ENCODE measurements at regions not wholly inside any gene's neighbourhood (a gene's known extent, or its start where the extent isn't known, plus 50 kb on each side); places are given as distances from the start of the nearest gene placed in this dataset.

GRCh38 chr9:86563936-86564335, 209.7 kb upstream of the TUT7 start:
- TF ChIP-seq CTCF (conservative IDR thresholded peaks at IDR 0.05; ENCODE audit: low read depth, low read length): no peak
- TF ChIP-seq EZH2phosphoT487 (IDR thresholded peaks at IDR 0.05; ENCODE audit: borderline replicate concordance, low read length): no peak
- TF ChIP-seq EZH2 (IDR thresholded peaks at IDR 0.05; ENCODE audit: low read length, unreplicated experiment): no peak
- intact Hi-C loops (cut with micrococcal nuclease): no loop called here
- no peaks in the 10 kb centered on the region for H3K36me3 ChIP-seq (ENCODE audit: low read depth, low read length)
- DNase-seq: no peak
- no peaks in the 10 kb centered on the region for H4K20me1 ChIP-seq (ENCODE audit: low read length)
- no peak overlapping the region for H3K9ac ChIP-seq (ENCODE audit: low read length)
- ChIA-PET CTCF (no interaction called here), POLR2A (ENCODE audit: unreplicated experiment) (no interaction called here)
- H2AFZ ChIP-seq (ENCODE audit: low read length): no peak overlapping the region
- H3K79me2 ChIP-seq (ENCODE audit: low read length): no peaks in the 10 kb centered on the region
- no peaks in the 10 kb centered on the region for H3K9me2 ChIP-seq (replicated peaks; ENCODE audit: low read length)
- no peaks in the 10 kb centered on the region for H3F3A ChIP-seq (ENCODE audit: low read length, unreplicated experiment)
- H3K9me3 ChIP-seq (ENCODE audit: low read length): no peaks in the 10 kb centered on the region
- ATAC-seq: no peak
- BruUV-seq (replicated peaks): no TSS peak
- no peak overlapping the region for H3K27ac ChIP-seq (ENCODE audit: low read length)
- peaks cover 16% of the 10 kb centered on the region for H3K27me3 ChIP-seq (ENCODE audit: low read length)
- H3K4me1 ChIP-seq (ENCODE audit: insufficient read depth, low read length): 0 out of 2 replicates have a peak, but pooled peaks cover 6% of the 10 kb centered on the region
- no peak overlapping the region for H3K4me2 ChIP-seq (ENCODE audit: low read length)
- no peak overlapping the region for H3K4me3 ChIP-seq (ENCODE audit: low read length)

GRCh38 chr9:86563350-86563749, 209.1 kb upstream of the TUT7 start:
- H4K20me1 ChIP-seq (ENCODE audit: low read length): no peaks in the 10 kb centered on the region
- no TSS peak for BruUV-seq (replicated peaks)
- no peak overlapping the region for H3K27ac ChIP-seq (ENCODE audit: low read length)
- H3F3A ChIP-seq (ENCODE audit: low read length, unreplicated experiment): no peaks in the 10 kb centered on the region
- H3K9me3 ChIP-seq (ENCODE audit: low read length): no peaks in the 10 kb centered on the region
- H3K79me2 ChIP-seq (ENCODE audit: low read length): no peaks in the 10 kb centered on the region
- no peak overlapping the region for H3K4me3 ChIP-seq (ENCODE audit: low read length)
- 0 out of 2 replicates have a peak, but pooled peaks cover 6% of the 10 kb centered on the region for H3K4me1 ChIP-seq (ENCODE audit: insufficient read depth, low read length)
- TF ChIP-seq EZH2 (IDR thresholded peaks at IDR 0.05; ENCODE audit: low read length, unreplicated experiment): no peak
- TF ChIP-seq CTCF (conservative IDR thresholded peaks at IDR 0.05; ENCODE audit: low read depth, low read length): no peak
- no peak for TF ChIP-seq EZH2phosphoT487 (IDR thresholded peaks at IDR 0.05; ENCODE audit: borderline replicate concordance, low read length)
- no peaks in the 10 kb centered on the region for H3K36me3 ChIP-seq (ENCODE audit: low read depth, low read length)
- H3K4me2 ChIP-seq (ENCODE audit: low read length): no peak overlapping the region
- no peak overlapping the region for H3K9ac ChIP-seq (ENCODE audit: low read length)
- ChIA-PET POLR2A (ENCODE audit: unreplicated experiment) (no interaction called here), CTCF (no interaction called here)
- intact Hi-C loops (cut with micrococcal nuclease): no loop called here
- no peak overlapping the region for H2AFZ ChIP-seq (ENCODE audit: low read length)
- ATAC-seq: no peak
- DNase-seq: peak; percentile 47
- peaks cover 16% of the 10 kb centered on the region for H3K27me3 ChIP-seq (ENCODE audit: low read length)
- no peaks in the 10 kb centered on the region for H3K9me2 ChIP-seq (replicated peaks; ENCODE audit: low read length)

- Histone ChIP-seq H3K9me2 (replicated peaks; ENCODE audit: low read length) (no peaks in the 10 kb centered on the region), H3K27me3 (ENCODE audit: low read length) (peaks cover 20% of the 10 kb centered on the region), H4K20me1 (ENCODE audit: low read length) (no peaks in the 10 kb centered on the region), H3K4me2 (ENCODE audit: low read length) (no peak overlapping the region), H2AFZ (ENCODE audit: low read length) (no peak overlapping the region), H3K9ac (ENCODE audit: low read length) (no peak overlapping the region), H3K4me1 (ENCODE audit: insufficient read depth, low read length) (0 out of 2 replicates have a peak, but pooled peaks cover 6% of the 10 kb centered on the region), H3K4me3 (ENCODE audit: low read length) (no peak overlapping the region), H3K9me3 (ENCODE audit: low read length) (no peaks in the 10 kb centered on the region), H3K27ac (ENCODE audit: low read length) (no peak overlapping the region), H3K79me2 (ENCODE audit: low read length) (no peaks in the 10 kb centered on the region), H3F3A (ENCODE audit: low read length, unreplicated experiment) (no peaks in the 10 kb centered on the region), H3K36me3 (ENCODE audit: low read depth, low read length) (no peaks in the 10 kb centered on the region)
- intact Hi-C loops (cut with micrococcal nuclease): no loop called here
- BruUV-seq (replicated peaks): no TSS peak
- no peak for DNase-seq
- POLR2A ChIA-PET (ENCODE audit: unreplicated experiment): no interaction called here
- ATAC-seq: no peak
- CTCF ChIA-PET: no interaction called here
- no peak for TF ChIP-seq EZH2 (IDR thresholded peaks at IDR 0.05; ENCODE audit: low read length, unreplicated experiment)
- no peak for TF ChIP-seq EZH2phosphoT487 (IDR thresholded peaks at IDR 0.05; ENCODE audit: borderline replicate concordance, low read length)
- no peak for TF ChIP-seq CTCF (conservative IDR thresholded peaks at IDR 0.05; ENCODE audit: low read depth, low read length)
Observed at GRCh38 chr9:86562691-86563090, 208.5 kb upstream of the TUT7 start.

Data from PC-3 (cell line).